Cardiac septum (tissue), 1 donor: ENCODE measurements at regions not wholly inside any gene's neighbourhood (a gene's known extent, or its start where the extent isn't known, plus 50 kb on each side); places are given as distances from the start of the nearest gene placed in this dataset.
A peak's percentile ranks its signal among the peaks of the same experiment; 100 is the strongest.
"Not testable (repeated sequence)": the region's sequence is repeated elsewhere in the genome, so short reads cannot be mapped to it uniquely, and the experiment has no call there.

Experiments
- DNase-seq: peaks from one replicate; pipeline ENCODE4 v3.0.0-alpha.2; 2020; ENCODE audit warnings: low spot score
- intact Hi-C: fragments of 100-400 bp; cut with DNase I; formaldehyde crosslinking; loops from one replicate; pipeline ENCODE4 v1.14.0; 2022
- donor health status: DM: no; HTN: no; CAD: no.

- intact Hi-C loops = no loop called here
- DNase-seq = no peak
Measured at GRCh38 chr3:89533275-89533674, 425.9 kb downstream of the EPHA3 start.

- DNase-seq, intact Hi-C loops: not testable (repeated sequence)
Measured at GRCh38 chr3:89554587-89554986, 447.2 kb downstream of the EPHA3 start.

GRCh38 chr3:89558711-89559110 lies 451.3 kb downstream of the EPHA3 start:
- no peak for DNase-seq
- intact Hi-C loops = no loop called here

- intact Hi-C loops = no loop called here
- DNase-seq = no peak
Measured at GRCh38 chr3:89560568-89560967, 453.1 kb downstream of the EPHA3 start.

- intact Hi-C loops = no loop called here
Measured at GRCh38 chr3:89562373-89562772, 455.0 kb downstream of the EPHA3 start.

GRCh38 chr3:89565098-89565497 lies 457.7 kb downstream of the EPHA3 start:
- intact Hi-C loops = no loop called here
- no peak for DNase-seq

More at GRCh38 chr3:89562373-89562772, 455.0 kb downstream of the EPHA3 start:
- DNase-seq = no peak

GRCh38 chr3:89570465-89570864 lies 463.0 kb downstream of the EPHA3 start:
- intact Hi-C loops = no loop called here
- DNase-seq = no peak

- DNase-seq = no peak
Measured at GRCh38 chr3:89571298-89571697, 463.9 kb downstream of the EPHA3 start.

GRCh38 chr3:89571707-89572106 lies 464.3 kb downstream of the EPHA3 start:
- intact Hi-C loops = no loop called here
- peak; percentile 75 for DNase-seq

More at GRCh38 chr3:89571298-89571697, 463.9 kb downstream of the EPHA3 start:
- intact Hi-C loops = no loop called here

- no peak for DNase-seq
- intact Hi-C loops = no loop called here
Measured at GRCh38 chr3:89572261-89572660, 464.8 kb downstream of the EPHA3 start.

GRCh38 chr3:89576417-89576816 lies 469.0 kb downstream of the EPHA3 start:
- DNase-seq = no peak
- intact Hi-C loops = no loop called here

GRCh38 chr3:89577637-89578530 lies 470.5 kb downstream of the EPHA3 start:
- no peak for DNase-seq
- intact Hi-C loops = no loop called here

- DNase-seq = no peak
Measured at GRCh38 chr3:89580859-89581258, 473.4 kb downstream of the EPHA3 start.

GRCh38 chr3:89584398-89584797 lies 477.0 kb downstream of the EPHA3 start:
- no peak for DNase-seq
- intact Hi-C loops = no loop called here

More at GRCh38 chr3:89580859-89581258, 473.4 kb downstream of the EPHA3 start:
- intact Hi-C loops = no loop called here

- intact Hi-C loops = no loop called here
- no peak for DNase-seq
Measured at GRCh38 chr3:89586256-89586655, 478.8 kb downstream of the EPHA3 start.

GRCh38 chr3:89586676-89587075 lies 479.3 kb downstream of the EPHA3 start:
- DNase-seq = no peak
- intact Hi-C loops = no loop called here

GRCh38 chr3:89606151-89606550 lies 498.7 kb downstream of the EPHA3 start:
- intact Hi-C loops = no loop called here

GRCh38 chr3:89612027-89612426 lies 504.6 kb downstream of the EPHA3 start:
- DNase-seq = no peak
- intact Hi-C loops = no loop called here

More at GRCh38 chr3:89606151-89606550, 498.7 kb downstream of the EPHA3 start:
- no peak for DNase-seq

- intact Hi-C loops = no loop called here
- DNase-seq = no peak
Measured at GRCh38 chr3:89613241-89613640, 505.8 kb downstream of the EPHA3 start.

GRCh38 chr3:89617706-89618105 lies 510.3 kb downstream of the EPHA3 start:
- intact Hi-C loops = no loop called here

GRCh38 chr3:89619263-89619662 lies 511.8 kb downstream of the EPHA3 start:
- DNase-seq = no peak
- intact Hi-C loops = no loop called here

More at GRCh38 chr3:89617706-89618105, 510.3 kb downstream of the EPHA3 start:
- DNase-seq = no peak
